Activated naive CD8-positive, alpha-beta T cell treated with anti-CD3 and anti-CD28 coated beads, Interleukin-2, amount 10 ng/mL, durations not matched to agents 7 days and 5 days (primary cell): ENCODE measurements at regions not wholly inside any gene's neighbourhood (a gene's known extent, or its start where the extent isn't known, plus 50 kb on each side); places are given as distances from the start of the nearest gene placed in this dataset.

Source experiments
- ATAC-seq: fragments of 150-1000 bp; cut with Tn5 transposase; one replicate; pipeline ENCODE4 v1.10.0; 2021; ENCODE audit warnings: low read depth, moderate library complexity
- POLR2A ChIA-PET: fragments of 350-600 bp; sonication (Branson Sonifier 250); formaldehyde crosslinking; loops from one replicate; lab custom pipeline; 2021; ENCODE audit warnings: antibody characterized with exemption; lab: Charles Lee
- DNase-seq: peaks from one replicate; pipeline ENCODE4 v3.0.0; 2021
- H3K27ac Mint-ChIP-seq: one replicate; pipeline ENCODE4 v1.8.0; 2022; ENCODE audit warnings: mild to moderate bottlenecking, mixed read lengths
- H3K27me3 Mint-ChIP-seq: one replicate; pipeline ENCODE4 v1.8.0; 2022; ENCODE audit warnings: mild to moderate bottlenecking, moderate library complexity, mixed read lengths
- H3K36me3 Mint-ChIP-seq: one replicate; pipeline ENCODE4 v1.8.0; 2021; ENCODE audit warnings: mild to moderate bottlenecking, mixed read lengths
- H3K4me1 Mint-ChIP-seq: one replicate; pipeline ENCODE4 v1.8.0; 2021; ENCODE audit warnings: mixed read lengths
- H3K4me3 Mint-ChIP-seq: one replicate; pipeline ENCODE4 v1.8.0; 2022; ENCODE audit warnings: mild to moderate bottlenecking, moderate library complexity, mixed read lengths
- H3K9me3 Mint-ChIP-seq: one replicate; pipeline ENCODE4 v1.8.0; 2021; ENCODE audit warnings: mixed read lengths

- ATAC-seq = no peak
- Mint-ChIP-seq H3K27me3 (peaks cover 16% of the 10 kb centered on the region), H3K36me3 (no peaks in the 10 kb centered on the region), H3K4me1 (peaks cover 3% of the 10 kb centered on the region), H3K4me3 (no peak overlapping the region), H3K9me3 (no peaks in the 10 kb centered on the region), H3K27ac (no peak overlapping the region)
- POLR2A ChIA-PET = no interaction called here
- DNase-seq = no peak
Observed at GRCh38 chr11:8340296-8340695, 76.6 kb upstream of the LMO1 start.

- H3K27ac Mint-ChIP-seq = no peak overlapping the region
- H3K36me3 Mint-ChIP-seq = no peaks in the 10 kb centered on the region
- peaks cover 3% of the 10 kb centered on the region for H3K4me1 Mint-ChIP-seq
- POLR2A ChIA-PET = no interaction called here
- DNase-seq (no peak), ATAC-seq (no peak)
- H3K9me3 Mint-ChIP-seq = no peaks in the 10 kb centered on the region
- no peak overlapping the region for H3K4me3 Mint-ChIP-seq
- H3K27me3 Mint-ChIP-seq = peaks cover 16% of the 10 kb centered on the region
Observed at GRCh38 chr11:8339592-8340022, 75.9 kb upstream of the LMO1 start.

- ATAC-seq (peak; percentile 47), DNase-seq (peak; percentile 60)
- peaks cover 1% of the 10 kb centered on the region for H3K4me1 Mint-ChIP-seq
- no peaks in the 10 kb centered on the region for H3K9me3 Mint-ChIP-seq
- H3K27ac Mint-ChIP-seq = no peak overlapping the region
- peaks cover 16% of the 10 kb centered on the region for H3K27me3 Mint-ChIP-seq
- no peak overlapping the region for H3K4me3 Mint-ChIP-seq
- H3K36me3 Mint-ChIP-seq = no peaks in the 10 kb centered on the region
- POLR2A ChIA-PET = no interaction called here
Observed at GRCh38 chr11:8338138-8338537, 74.5 kb upstream of the LMO1 start.

- no peaks in the 10 kb centered on the region for H3K9me3 Mint-ChIP-seq
- ATAC-seq (no peak), DNase-seq (no peak)
- no peak overlapping the region for H3K4me3 Mint-ChIP-seq
- no peaks in the 10 kb centered on the region for H3K36me3 Mint-ChIP-seq
- POLR2A ChIA-PET = no interaction called here
- peaks cover 16% of the 10 kb centered on the region for H3K27me3 Mint-ChIP-seq
- H3K4me1 Mint-ChIP-seq = peaks cover 1% of the 10 kb centered on the region
- H3K27ac Mint-ChIP-seq = no peak overlapping the region
Observed at GRCh38 chr11:8337130-8337795, 73.6 kb upstream of the LMO1 start.

- POLR2A ChIA-PET = no interaction called here
- peaks cover 15% of the 10 kb centered on the region for H3K27me3 Mint-ChIP-seq
- no peaks in the 10 kb centered on the region for H3K9me3 Mint-ChIP-seq
- H3K36me3 Mint-ChIP-seq = no peaks in the 10 kb centered on the region
- DNase-seq = no peak
- no peak overlapping the region for H3K27ac Mint-ChIP-seq
- peaks cover 1% of the 10 kb centered on the region for H3K4me1 Mint-ChIP-seq
- no peak for ATAC-seq
- H3K4me3 Mint-ChIP-seq = no peak overlapping the region
Observed at GRCh38 chr11:8336356-8337129, 72.9 kb upstream of the LMO1 start.

GRCh38 chr11:8335683-8336082 lies 72.0 kb upstream of the LMO1 start:
- POLR2A ChIA-PET = no interaction called here
- ATAC-seq = no peak
- H3K36me3 Mint-ChIP-seq = no peaks in the 10 kb centered on the region

GRCh38 chr11:8335186-8335585 lies 71.5 kb upstream of the LMO1 start:
- ATAC-seq = no peak
- peaks cover 3% of the 10 kb centered on the region for H3K4me1 Mint-ChIP-seq
- no peaks in the 10 kb centered on the region for H3K36me3 Mint-ChIP-seq
- POLR2A ChIA-PET = no interaction called here
- H3K27me3 Mint-ChIP-seq = peaks cover 10% of the 10 kb centered on the region
- no peak for DNase-seq
- no peaks in the 10 kb centered on the region for H3K9me3 Mint-ChIP-seq
- no peak overlapping the region for H3K4me3 Mint-ChIP-seq
- H3K27ac Mint-ChIP-seq = no peak overlapping the region

More at GRCh38 chr11:8335683-8336082, 72.0 kb upstream of the LMO1 start:
- no peaks in the 10 kb centered on the region for H3K9me3 Mint-ChIP-seq
- H3K4me1 Mint-ChIP-seq = peaks cover 3% of the 10 kb centered on the region
- no peak overlapping the region for H3K27ac Mint-ChIP-seq
- DNase-seq = no peak
- no peak overlapping the region for H3K4me3 Mint-ChIP-seq
- H3K27me3 Mint-ChIP-seq = peaks cover 14% of the 10 kb centered on the region

- peaks cover 3% of the 10 kb centered on the region for H3K4me1 Mint-ChIP-seq
- peaks cover 7% of the 10 kb centered on the region for H3K27me3 Mint-ChIP-seq
- H3K36me3 Mint-ChIP-seq = no peaks in the 10 kb centered on the region
- H3K27ac Mint-ChIP-seq = no peak overlapping the region
- ATAC-seq = no peak
- H3K4me3 Mint-ChIP-seq = no peak overlapping the region
- DNase-seq = no peak
- POLR2A ChIA-PET = no interaction called here
- no peaks in the 10 kb centered on the region for H3K9me3 Mint-ChIP-seq
Observed at GRCh38 chr11:8333811-8334401, 70.2 kb upstream of the LMO1 start.

GRCh38 chr11:8333376-8333775 lies 69.7 kb upstream of the LMO1 start:
- H3K36me3 Mint-ChIP-seq = no peaks in the 10 kb centered on the region
- H3K9me3 Mint-ChIP-seq = no peaks in the 10 kb centered on the region

GRCh38 chr11:8332891-8333290 lies 69.2 kb upstream of the LMO1 start:
- Mint-ChIP-seq H3K4me1 (peaks cover 5% of the 10 kb centered on the region), H3K27ac (no peak overlapping the region), H3K27me3 (peaks cover 5% of the 10 kb centered on the region), H3K36me3 (no peaks in the 10 kb centered on the region), H3K4me3 (no peak overlapping the region), H3K9me3 (no peaks in the 10 kb centered on the region)
- ATAC-seq (no peak), DNase-seq (no peak)
- POLR2A ChIA-PET = no interaction called here

More at GRCh38 chr11:8333376-8333775, 69.7 kb upstream of the LMO1 start:
- H3K4me3 Mint-ChIP-seq = no peak overlapping the region
- H3K4me1 Mint-ChIP-seq = peaks cover 6% of the 10 kb centered on the region
- H3K27ac Mint-ChIP-seq = no peak overlapping the region
- peaks cover 5% of the 10 kb centered on the region for H3K27me3 Mint-ChIP-seq
- POLR2A ChIA-PET = no interaction called here
- DNase-seq (no peak), ATAC-seq (no peak)

- ATAC-seq = no peak
Observed at GRCh38 chr11:8332196-8332595, 68.5 kb upstream of the LMO1 start.

GRCh38 chr11:8331767-8332166 lies 68.1 kb upstream of the LMO1 start:
- Mint-ChIP-seq H3K4me1 (peaks cover 4% of the 10 kb centered on the region), H3K4me3 (no peak overlapping the region), H3K9me3 (no peaks in the 10 kb centered on the region), H3K36me3 (no peaks in the 10 kb centered on the region), H3K27ac (no peak overlapping the region), H3K27me3 (peaks cover 5% of the 10 kb centered on the region)
- POLR2A ChIA-PET = no interaction called here
- no peak for DNase-seq
- no peak for ATAC-seq

More at GRCh38 chr11:8332196-8332595, 68.5 kb upstream of the LMO1 start:
- POLR2A ChIA-PET = no interaction called here
- H3K9me3 Mint-ChIP-seq = no peaks in the 10 kb centered on the region
- H3K27ac Mint-ChIP-seq = no peak overlapping the region
- H3K4me1 Mint-ChIP-seq = peaks cover 4% of the 10 kb centered on the region
- H3K4me3 Mint-ChIP-seq = no peak overlapping the region
- DNase-seq = no peak
- peaks cover 5% of the 10 kb centered on the region for H3K27me3 Mint-ChIP-seq
- no peaks in the 10 kb centered on the region for H3K36me3 Mint-ChIP-seq

GRCh38 chr11:8330896-8331295 lies 67.2 kb upstream of the LMO1 start:
- Mint-ChIP-seq H3K4me1 (peaks cover 4% of the 10 kb centered on the region), H3K36me3 (no peaks in the 10 kb centered on the region), H3K27ac (no peak overlapping the region), H3K4me3 (no peak overlapping the region), H3K9me3 (no peaks in the 10 kb centered on the region), H3K27me3 (peaks cover 7% of the 10 kb centered on the region)
- DNase-seq (no peak), ATAC-seq (no peak)
- POLR2A ChIA-PET = no interaction called here

GRCh38 chr11:8330404-8330803 lies 66.7 kb upstream of the LMO1 start:
- Mint-ChIP-seq H3K36me3 (no peaks in the 10 kb centered on the region), H3K9me3 (no peaks in the 10 kb centered on the region), H3K27me3 (peaks cover 7% of the 10 kb centered on the region), H3K4me3 (no peak overlapping the region), H3K27ac (no peak overlapping the region), H3K4me1 (peaks cover 4% of the 10 kb centered on the region)
- POLR2A ChIA-PET = no interaction called here
- no peak for DNase-seq
- no peak for ATAC-seq
